WTC11 (cell line): ENCODE measurements at regions not wholly inside any gene's neighbourhood (a gene's known extent, or its start where the extent isn't known, plus 50 kb on each side); places are given as distances from the start of the nearest gene placed in this dataset.

Experiments used
- ATAC-seq: fragments of 200-7000 bp; cut with Tn5 transposase; 2 replicates; pipeline ENCODE4 v1.10.0; 2021; ENCODE audit warnings: mild to moderate bottlenecking, moderate library complexity
- CTCF ChIA-PET: fragments of 300-600 bp; sonication (Branson Sonifier 250); formaldehyde crosslinking; loops from one replicate; lab custom pipeline; 2021; ENCODE audit warnings: antibody characterized with exemption; lab: Charles Lee
- POLR2A ChIA-PET: fragments of 350-600 bp; sonication (Branson Sonifier 250); formaldehyde crosslinking; loops from one replicate; lab custom pipeline; 2021; ENCODE audit warnings: antibody characterized with exemption; lab: Charles Lee
- DNase-seq: peaks from one replicate; pipeline ENCODE4 v3.0.0; 2021; ENCODE audit warnings: low spot score
- H3K27ac Mint-ChIP-seq: 2 replicates; pipeline ENCODE4 v1.8.0; 2021; ENCODE audit warnings: mixed read lengths
- H3K27me3 Mint-ChIP-seq: 2 replicates; pipeline ENCODE4 v1.8.0; 2021; ENCODE audit warnings: low read depth, mild to moderate bottlenecking, moderate library complexity, mixed read lengths
- H3K36me3 Mint-ChIP-seq: 2 replicates; pipeline ENCODE4 v1.8.0; 2021; ENCODE audit warnings: mixed read lengths
- H3K4me1 Mint-ChIP-seq: 2 replicates; pipeline ENCODE4 v1.8.0; 2022; ENCODE audit warnings: mixed read lengths
- H3K4me3 Mint-ChIP-seq: 2 replicates; pipeline ENCODE4 v1.8.0; 2021; ENCODE audit warnings: mild to moderate bottlenecking, moderate library complexity, mixed read lengths
- H3K9me3 Mint-ChIP-seq: 2 replicates; pipeline ENCODE4 v1.8.0; 2021; ENCODE audit warnings: mixed read lengths
- CBFB ChIP-seq: sonication (generic); formaldehyde crosslinking; IDR thresholded peaks from 2 replicates; pipeline ENCODE4 v1.8.1; 2022; ENCODE audit warnings: mild to moderate bottlenecking, low read depth, missing genetic modification reagents
- E2F5 ChIP-seq: sonication (generic); formaldehyde crosslinking; IDR thresholded peaks from 2 replicates; pipeline ENCODE4 v1.8.1; 2022; ENCODE audit warnings: mild to moderate bottlenecking, moderate library complexity, missing genetic modification reagents
- ESRRA ChIP-seq: sonication (generic); formaldehyde crosslinking; IDR thresholded peaks from 2 replicates; pipeline ENCODE4 v1.8.1; 2022; ENCODE audit warnings: mild to moderate bottlenecking, missing genetic modification reagents, borderline replicate concordance
- FOXJ3 ChIP-seq: sonication (generic); formaldehyde crosslinking; IDR thresholded peaks from 2 replicates; pipeline ENCODE4 v1.9.0; 2021; ENCODE audit warnings: missing genetic modification reagents, mild to moderate bottlenecking, borderline replicate concordance
- FOXP4 ChIP-seq: sonication (generic); formaldehyde crosslinking; IDR thresholded peaks from 2 replicates; pipeline ENCODE4 v1.8.0; 2022; ENCODE audit warnings: mild to moderate bottlenecking, missing genetic modification reagents
- JAZF1 ChIP-seq: fragments of 250-450 bp; sonication (Bioruptor Pico); IDR thresholded peaks from 2 replicates; pipeline ENCODE4 v1.9.0; 2021; ENCODE audit warnings: moderate library complexity, mild to moderate bottlenecking, inconsistent platforms
- JUN ChIP-seq: sonication (generic); formaldehyde crosslinking; IDR thresholded peaks from 2 replicates; pipeline ENCODE4 v1.8.0; 2023; ENCODE audit warnings: mild to moderate bottlenecking, missing genetic modification reagents
- NR1H2 ChIP-seq: sonication (generic); formaldehyde crosslinking; IDR thresholded peaks from 2 replicates; pipeline ENCODE4 v1.9.0; 2021; ENCODE audit warnings: mild to moderate bottlenecking, moderate library complexity, missing genetic modification reagents
- NR2C2 ChIP-seq: sonication (generic); formaldehyde crosslinking; IDR thresholded peaks from 2 replicates; pipeline ENCODE4 v1.8.0; 2022; ENCODE audit warnings: mild to moderate bottlenecking, missing genetic modification reagents
- NR3C1 ChIP-seq: sonication (generic); formaldehyde crosslinking; conservative IDR thresholded peaks from 2 replicates; pipeline ENCODE4 v1.8.1; 2023; ENCODE audit warnings: low read depth, mild to moderate bottlenecking, missing genetic modification reagents
- OVOL2 ChIP-seq: fragments of 250-450 bp; sonication (Bioruptor Pico); IDR thresholded peaks from 2 replicates; pipeline ENCODE4 v1.9.0; 2021; ENCODE audit warnings: mild to moderate bottlenecking, borderline replicate concordance
- SMAD3 ChIP-seq: sonication (generic); formaldehyde crosslinking; IDR thresholded peaks from 2 replicates; pipeline ENCODE4 v1.8.0; 2022; ENCODE audit warnings: missing genetic modification reagents, mild to moderate bottlenecking, borderline replicate concordance
- TEAD4 ChIP-seq: sonication (generic); formaldehyde crosslinking; IDR thresholded peaks from 2 replicates; pipeline ENCODE4 v1.8.0; 2022; ENCODE audit warnings: mild to moderate bottlenecking, missing genetic modification reagents
- TP53 ChIP-seq: sonication (generic); formaldehyde crosslinking; IDR thresholded peaks from 2 replicates; pipeline ENCODE4 v1.8.1; 2023; ENCODE audit warnings: mild to moderate bottlenecking, missing genetic modification reagents
- ZBTB21 ChIP-seq: sonication (generic); formaldehyde crosslinking; IDR thresholded peaks from 2 replicates; pipeline ENCODE4 v1.8.1; 2023; ENCODE audit warnings: mild to moderate bottlenecking, missing genetic modification reagents, borderline replicate concordance
- ZBTB43 ChIP-seq: sonication (generic); formaldehyde crosslinking; IDR thresholded peaks from 2 replicates; pipeline ENCODE4 v1.8.1; 2023; ENCODE audit warnings: mild to moderate bottlenecking, missing genetic modification reagents
- ZNF423 ChIP-seq: fragments of 250-450 bp; sonication (Bioruptor Pico); IDR thresholded peaks from 2 replicates; pipeline ENCODE4 v2.1.2; 2022; ENCODE audit warnings: mild to moderate bottlenecking, moderate library complexity
- ZSCAN18 ChIP-seq: fragments of 250-450 bp; sonication (Bioruptor Pico); IDR thresholded peaks from 2 replicates; pipeline ENCODE4 v2.1.2; 2022; ENCODE audit warnings: mild to moderate bottlenecking, moderate library complexity
- TF ChIP-seq, protein P1 (sequence below): fragments of 250-450 bp; sonication (Bioruptor Pico); IDR thresholded peaks from 2 replicates; pipeline ENCODE4 v1.8.0; 2021; ENCODE audit warnings: mild to moderate bottlenecking
- TF ChIP-seq, protein P2 (sequence below): sonication (generic); formaldehyde crosslinking; IDR thresholded peaks from 2 replicates; pipeline ENCODE4 v1.8.1; 2023; ENCODE audit warnings: mild to moderate bottlenecking, moderate library complexity, missing genetic modification reagents
- TF ChIP-seq, protein P3 (sequence below): sonication (generic); formaldehyde crosslinking; IDR thresholded peaks from 2 replicates; pipeline ENCODE4 v1.8.0; 2022; ENCODE audit warnings: mild to moderate bottlenecking, missing genetic modification reagents
- TF ChIP-seq, protein P4 (sequence below): sonication (generic); formaldehyde crosslinking; IDR thresholded peaks from 2 replicates; pipeline ENCODE4 v1.8.1; 2023; ENCODE audit warnings: mild to moderate bottlenecking, missing genetic modification reagents, moderate library complexity
- TF ChIP-seq, protein P5 (sequence below): sonication (generic); formaldehyde crosslinking; IDR thresholded peaks from 2 replicates; pipeline ENCODE4 v1.8.1; 2023; ENCODE audit warnings: mild to moderate bottlenecking, missing genetic modification reagents, borderline replicate concordance

DNA sequence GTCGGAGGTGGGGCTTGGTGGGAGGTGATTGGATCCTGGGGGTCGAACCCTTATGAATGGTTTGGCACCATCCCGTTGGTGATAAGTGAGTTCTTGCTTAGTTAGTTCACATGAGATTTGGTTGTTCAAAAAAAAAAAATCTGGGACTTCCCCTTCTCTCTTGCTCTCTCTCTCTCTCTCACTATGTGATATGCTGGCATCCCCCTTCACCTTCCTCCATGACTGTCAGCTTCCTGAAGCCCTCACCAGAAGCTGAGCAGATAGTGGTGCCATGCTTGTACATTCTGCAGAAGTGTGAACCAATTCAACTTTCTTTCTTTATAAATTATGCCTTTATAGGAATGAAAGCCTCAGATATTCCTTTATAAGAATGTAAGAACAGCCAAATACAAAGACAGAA is 269.7 kb upstream of the APCDD1 start (continued):
- TF ChIP-seq FOXP4 (CRISPR knock-in tag) (no peak), ZSCAN18 (no peak), ESRRA (CRISPR knock-in tag) (no peak), CBFB (no peak), TEAD4 (CRISPR knock-in tag) (no peak), ZBTB21 (CRISPR knock-in tag) (no peak), TP53 (no peak), E2F5 (CRISPR knock-in tag) (no peak)
- TF ChIP-seq, protein P1, sequence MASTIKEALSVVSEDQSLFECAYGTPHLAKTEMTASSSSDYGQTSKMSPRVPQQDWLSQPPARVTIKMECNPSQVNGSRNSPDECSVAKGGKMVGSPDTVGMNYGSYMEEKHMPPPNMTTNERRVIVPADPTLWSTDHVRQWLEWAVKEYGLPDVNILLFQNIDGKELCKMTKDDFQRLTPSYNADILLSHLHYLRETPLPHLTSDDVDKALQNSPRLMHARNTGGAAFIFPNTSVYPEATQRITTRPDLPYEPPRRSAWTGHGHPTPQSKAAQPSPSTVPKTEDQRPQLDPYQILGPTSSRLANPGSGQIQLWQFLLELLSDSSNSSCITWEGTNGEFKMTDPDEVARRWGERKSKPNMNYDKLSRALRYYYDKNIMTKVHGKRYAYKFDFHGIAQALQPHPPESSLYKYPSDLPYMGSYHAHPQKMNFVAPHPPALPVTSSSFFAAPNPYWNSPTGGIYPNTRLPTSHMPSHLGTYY (CRISPR knock-in tag) = no peak
- TF ChIP-seq, protein P2, sequence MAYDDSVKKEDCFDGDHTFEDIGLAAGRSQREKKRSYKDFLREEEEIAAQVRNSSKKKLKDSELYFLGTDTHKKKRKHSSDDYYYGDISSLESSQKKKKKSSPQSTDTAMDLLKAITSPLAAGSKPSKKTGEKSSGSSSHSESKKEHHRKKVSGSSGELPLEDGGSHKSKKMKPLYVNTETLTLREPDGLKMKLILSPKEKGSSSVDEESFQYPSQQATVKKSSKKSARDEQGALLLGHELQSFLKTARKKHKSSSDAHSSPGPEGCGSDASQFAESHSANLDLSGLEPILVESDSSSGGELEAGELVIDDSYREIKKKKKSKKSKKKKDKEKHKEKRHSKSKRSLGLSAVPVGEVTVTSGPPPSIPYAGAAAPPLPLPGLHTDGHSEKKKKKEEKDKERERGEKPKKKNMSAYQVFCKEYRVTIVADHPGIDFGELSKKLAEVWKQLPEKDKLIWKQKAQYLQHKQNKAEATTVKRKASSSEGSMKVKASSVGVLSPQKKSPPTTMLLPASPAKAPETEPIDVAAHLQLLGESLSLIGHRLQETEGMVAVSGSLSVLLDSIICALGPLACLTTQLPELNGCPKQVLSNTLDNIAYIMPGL = no peak
- TF ChIP-seq, protein P3, sequence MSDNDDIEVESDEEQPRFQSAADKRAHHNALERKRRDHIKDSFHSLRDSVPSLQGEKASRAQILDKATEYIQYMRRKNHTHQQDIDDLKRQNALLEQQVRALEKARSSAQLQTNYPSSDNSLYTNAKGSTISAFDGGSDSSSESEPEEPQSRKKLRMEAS (CRISPR knock-in tag) = no peak

DNA sequence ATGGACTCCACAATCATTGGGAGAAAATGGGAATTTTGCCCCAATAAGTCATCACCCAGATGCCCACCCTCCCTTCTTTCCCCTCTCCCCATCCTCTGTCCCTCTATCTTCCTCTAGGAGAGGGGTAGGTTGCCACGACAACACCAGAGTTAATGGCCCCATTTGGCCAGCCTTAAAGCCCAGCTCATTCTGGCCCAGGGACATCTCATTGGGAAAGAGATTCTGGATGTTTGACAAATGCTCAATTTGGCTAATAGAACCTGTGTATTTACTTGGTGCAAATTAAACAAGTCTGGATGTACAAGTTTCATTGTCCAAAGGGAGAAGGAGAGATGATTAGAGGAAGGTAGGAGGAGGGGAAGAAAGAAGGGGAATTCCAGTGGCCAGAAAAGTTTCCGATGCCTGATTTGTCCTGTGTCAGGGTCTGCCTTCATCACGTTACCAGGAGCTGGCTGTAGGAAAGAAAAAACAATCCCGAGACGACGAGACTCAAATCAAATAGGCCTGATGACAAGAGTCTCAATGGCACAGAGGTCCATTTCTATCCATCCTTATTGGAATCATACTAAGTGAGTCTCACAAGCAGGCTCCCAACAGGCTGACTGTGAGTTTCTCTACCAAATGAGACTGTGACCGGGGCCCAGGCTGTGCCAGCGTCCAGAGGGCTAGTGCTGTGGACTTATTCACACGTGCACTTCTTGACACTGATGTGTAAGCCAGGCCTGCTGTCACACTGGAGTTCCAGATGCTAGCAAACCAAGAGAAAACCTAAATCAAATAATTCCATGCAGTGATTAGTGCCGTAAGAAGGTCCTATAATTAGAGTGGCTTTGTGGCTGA is 265.2 kb upstream of the APCDD1 start:
- ATAC-seq (no peak), DNase-seq (no peak)
- Mint-ChIP-seq H3K27me3 (no peaks in the 10 kb centered on the region), H3K4me1 (no peaks in the 10 kb centered on the region), H3K9me3 (no peaks in the 10 kb centered on the region; the same call in 1 of the 2 replicates), H3K4me3 (no peak overlapping the region), H3K27ac (no peak overlapping the region), H3K36me3 (no peaks in the 10 kb centered on the region)
- ChIA-PET POLR2A (no interaction called here), CTCF (no interaction called here)
- TF ChIP-seq NR3C1 (CRISPR knock-in tag) = no peak
- TF ChIP-seq ZBTB43 (CRISPR knock-in tag) = no peak
- no peak for TF ChIP-seq NR1H2 (CRISPR knock-in tag)
- TF ChIP-seq, protein P4, sequence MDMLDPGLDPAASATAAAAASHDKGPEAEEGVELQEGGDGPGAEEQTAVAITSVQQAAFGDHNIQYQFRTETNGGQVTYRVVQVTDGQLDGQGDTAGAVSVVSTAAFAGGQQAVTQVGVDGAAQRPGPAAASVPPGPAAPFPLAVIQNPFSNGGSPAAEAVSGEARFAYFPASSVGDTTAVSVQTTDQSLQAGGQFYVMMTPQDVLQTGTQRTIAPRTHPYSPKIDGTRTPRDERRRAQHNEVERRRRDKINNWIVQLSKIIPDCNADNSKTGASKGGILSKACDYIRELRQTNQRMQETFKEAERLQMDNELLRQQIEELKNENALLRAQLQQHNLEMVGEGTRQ (CRISPR knock-in tag) = no peak
- no peak for TF ChIP-seq JAZF1 (CRISPR knock-in tag)
- no peak for TF ChIP-seq NR2C2 (CRISPR knock-in tag)
- TF ChIP-seq, protein P5, sequence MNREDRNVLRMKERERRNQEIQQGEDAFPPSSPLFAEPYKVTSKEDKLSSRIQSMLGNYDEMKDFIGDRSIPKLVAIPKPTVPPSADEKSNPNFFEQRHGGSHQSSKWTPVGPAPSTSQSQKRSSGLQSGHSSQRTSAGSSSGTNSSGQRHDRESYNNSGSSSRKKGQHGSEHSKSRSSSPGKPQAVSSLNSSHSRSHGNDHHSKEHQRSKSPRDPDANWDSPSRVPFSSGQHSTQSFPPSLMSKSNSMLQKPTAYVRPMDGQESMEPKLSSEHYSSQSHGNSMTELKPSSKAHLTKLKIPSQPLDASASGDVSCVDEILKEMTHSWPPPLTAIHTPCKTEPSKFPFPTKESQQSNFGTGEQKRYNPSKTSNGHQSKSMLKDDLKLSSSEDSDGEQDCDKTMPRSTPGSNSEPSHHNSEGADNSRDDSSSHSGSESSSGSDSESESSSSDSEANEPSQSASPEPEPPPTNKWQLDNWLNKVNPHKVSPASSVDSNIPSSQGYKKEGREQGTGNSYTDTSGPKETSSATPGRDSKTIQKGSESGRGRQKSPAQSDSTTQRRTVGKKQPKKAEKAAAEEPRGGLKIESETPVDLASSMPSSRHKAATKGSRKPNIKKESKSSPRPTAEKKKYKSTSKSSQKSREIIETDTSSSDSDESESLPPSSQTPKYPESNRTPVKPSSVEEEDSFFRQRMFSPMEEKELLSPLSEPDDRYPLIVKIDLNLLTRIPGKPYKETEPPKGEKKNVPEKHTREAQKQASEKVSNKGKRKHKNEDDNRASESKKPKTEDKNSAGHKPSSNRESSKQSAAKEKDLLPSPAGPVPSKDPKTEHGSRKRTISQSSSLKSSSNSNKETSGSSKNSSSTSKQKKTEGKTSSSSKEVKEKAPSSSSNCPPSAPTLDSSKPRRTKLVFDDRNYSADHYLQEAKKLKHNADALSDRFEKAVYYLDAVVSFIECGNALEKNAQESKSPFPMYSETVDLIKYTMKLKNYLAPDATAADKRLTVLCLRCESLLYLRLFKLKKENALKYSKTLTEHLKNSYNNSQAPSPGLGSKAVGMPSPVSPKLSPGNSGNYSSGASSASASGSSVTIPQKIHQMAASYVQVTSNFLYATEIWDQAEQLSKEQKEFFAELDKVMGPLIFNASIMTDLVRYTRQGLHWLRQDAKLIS (CRISPR knock-in tag) = no peak
- TF ChIP-seq SMAD3 = no peak
- TF ChIP-seq JUN (CRISPR knock-in tag) = no peak
- no peak for TF ChIP-seq ZNF423
- no peak for TF ChIP-seq OVOL2 (CRISPR knock-in tag)
- no peak for TF ChIP-seq FOXJ3 (CRISPR knock-in tag)
- no peak for TF ChIP-seq TP53
